NAMALWA (cell line): ENCODE measurements at regions not wholly inside any gene's neighbourhood (a gene's known extent, or its start where the extent isn't known, plus 50 kb on each side); places are given as distances from the start of the nearest gene placed in this dataset.

Experiments used
- DNase-seq: peaks from one replicate; pipeline ENCODE4 v3.0.0-alpha.2; 2015; ENCODE audit warnings: low spot score

GRCh38 chr22:48744283-48744641 lies 1083.4 kb downstream of the BRD1 start:
- DNase-seq = no peak

- no peak for DNase-seq
Measured at GRCh38 chr22:48743601-48744282, 1083.9 kb downstream of the BRD1 start.

- DNase-seq = no peak
Measured at GRCh38 chr22:48742556-48743343, 1084.9 kb downstream of the BRD1 start.

GRCh38 chr22:48742191-48742555 lies 1085.5 kb downstream of the BRD1 start:
- no peak for DNase-seq

- no peak for DNase-seq
Measured at GRCh38 chr22:48741540-48741939, 1086.1 kb downstream of the BRD1 start.

- no peak for DNase-seq
Measured at GRCh38 chr22:48740731-48741405, 1086.8 kb downstream of the BRD1 start.

- no peak for DNase-seq
Measured at GRCh38 chr22:48740086-48740730, 1087.5 kb downstream of the BRD1 start.

GRCh38 chr22:48739348-48740085 lies 1088.2 kb downstream of the BRD1 start:
- DNase-seq = no peak

GRCh38 chr22:48738204-48738980 lies 1089.3 kb downstream of the BRD1 start:
- no peak for DNase-seq

- DNase-seq = no peak
Measured at GRCh38 chr22:48737461-48738203, 1090.0 kb downstream of the BRD1 start.

GRCh38 chr22:48736593-48737460 lies 1090.8 kb downstream of the BRD1 start:
- no peak for DNase-seq

- no peak for DNase-seq
Measured at GRCh38 chr22:48734961-48735360, 1092.7 kb downstream of the BRD1 start.

GRCh38 chr22:48734359-48734758 lies 1093.3 kb downstream of the BRD1 start:
- no peak for DNase-seq

- DNase-seq = no peak
Measured at GRCh38 chr22:48729499-48730171, 1098.0 kb downstream of the BRD1 start.

GRCh38 chr22:48727454-48728058 lies 1100.1 kb downstream of the BRD1 start:
- DNase-seq = no peak

GRCh38 chr22:48724899-48725298 lies 1102.8 kb downstream of the BRD1 start:
- DNase-seq = no peak

GRCh38 chr22:48722661-48723060 lies 1105.0 kb downstream of the BRD1 start:
- DNase-seq = no peak

- no peak for DNase-seq
Measured at GRCh38 chr22:48721395-48721669, 1106.3 kb downstream of the BRD1 start.
